ENCODE measurements at regions not wholly inside any gene's neighbourhood (a gene's known extent, or its start where the extent isn't known, plus 50 kb on each side); places are given as distances from the start of the nearest gene placed in this dataset.

DNA sequence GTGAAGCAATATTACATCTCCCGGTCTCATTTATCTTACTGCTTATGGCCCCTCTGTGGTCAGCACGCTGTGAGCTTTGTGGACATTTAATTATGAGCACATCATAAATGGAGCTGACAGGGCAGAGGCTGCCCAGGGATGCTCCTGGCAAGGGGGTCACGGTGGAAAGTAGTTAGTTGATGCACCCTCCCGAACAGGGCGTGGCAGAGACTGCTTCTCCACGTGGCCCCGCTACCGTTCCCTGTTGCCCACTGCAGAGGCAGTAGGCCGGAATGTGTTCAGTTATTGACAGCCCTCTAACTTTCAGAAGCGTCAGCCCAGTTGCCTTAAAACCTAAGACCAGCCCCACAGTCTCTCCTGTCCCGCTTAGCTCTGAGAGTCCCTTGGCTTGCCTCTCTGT, 180.3 kb upstream of the ZNF507 start:
- Histone ChIP-seq H3K4me1 (ENCODE audit: control insufficient read depth, low read length) (no peaks in the 10 kb centered on the region), H3F3A (ENCODE audit: control insufficient read depth, insufficient read depth) (no peaks in the 10 kb centered on the region), H3K27me3 (ENCODE audit: control insufficient read depth, low read length) (no peaks in the 10 kb centered on the region), H3K4me3 (ENCODE audit: low read length) (no peak overlapping the region), H3K79me2 (ENCODE audit: control insufficient read depth, low read length) (no peaks in the 10 kb centered on the region), H3K27ac (ENCODE audit: low read depth, low read length) (no peak overlapping the region), H3K9me3 (ENCODE audit: control insufficient read depth, insufficient read depth, low read length) (no peaks in the 10 kb centered on the region), H4K20me1 (ENCODE audit: control insufficient read depth, insufficient read depth, low read depth, low read length) (no peaks in the 10 kb centered on the region), H3K9me2 (replicated peaks; ENCODE audit: control insufficient read depth, low read length) (no peaks in the 10 kb centered on the region), H3K4me2 (ENCODE audit: low read length) (no peak overlapping the region), H3K36me3 (ENCODE audit: control insufficient read depth, low read length) (no peaks in the 10 kb centered on the region)
- TF ChIP-seq CTCF (IDR thresholded peaks at IDR 0.05; ENCODE audit: low read depth, low read length, poor library complexity, severe bottlenecking) (no peak), EZH2phosphoT487 (IDR thresholded peaks at IDR 0.05; ENCODE audit: borderline replicate concordance, low read length) (no peak)

- H3K4me1 ChIP-seq (ENCODE audit: control insufficient read depth, low read length) = no peaks in the 10 kb centered on the region
- H3K79me2 ChIP-seq (ENCODE audit: control insufficient read depth, low read length) = no peaks in the 10 kb centered on the region
- no peaks in the 10 kb centered on the region for H3K27me3 ChIP-seq (ENCODE audit: control insufficient read depth, low read length)
- H3K4me2 ChIP-seq (ENCODE audit: low read length) = no peak overlapping the region
- H3K4me3 ChIP-seq (ENCODE audit: low read length) = no peak overlapping the region
- H3K9me3 ChIP-seq (ENCODE audit: control insufficient read depth, insufficient read depth, low read length) = no peaks in the 10 kb centered on the region
- no peaks in the 10 kb centered on the region for H3K36me3 ChIP-seq (ENCODE audit: control insufficient read depth, low read length)
- H3K9me2 ChIP-seq (replicated peaks; ENCODE audit: control insufficient read depth, low read length) = no peaks in the 10 kb centered on the region
- no peaks in the 10 kb centered on the region for H3F3A ChIP-seq (ENCODE audit: control insufficient read depth, insufficient read depth)
- H3K27ac ChIP-seq (ENCODE audit: low read depth, low read length) = no peak overlapping the region
- no peak for TF ChIP-seq EZH2phosphoT487 (IDR thresholded peaks at IDR 0.05; ENCODE audit: borderline replicate concordance, low read length)
- TF ChIP-seq CTCF (IDR thresholded peaks at IDR 0.05; ENCODE audit: low read depth, low read length, poor library complexity, severe bottlenecking) = no peak
- H4K20me1 ChIP-seq (ENCODE audit: control insufficient read depth, insufficient read depth, low read depth, low read length) = no peaks in the 10 kb centered on the region
Measured at GRCh38 chr19:32165750-32166149, 179.7 kb upstream of the ZNF507 start.

GRCh38 chr19:32166238-32166637, 179.2 kb upstream of the ZNF507 start:
- H3K27ac ChIP-seq (ENCODE audit: low read depth, low read length) = no peak overlapping the region
- no peaks in the 10 kb centered on the region for H3F3A ChIP-seq (ENCODE audit: control insufficient read depth, insufficient read depth)
- no peak overlapping the region for H3K4me2 ChIP-seq (ENCODE audit: low read length)
- no peaks in the 10 kb centered on the region for H3K9me2 ChIP-seq (replicated peaks; ENCODE audit: control insufficient read depth, low read length)
- no peak for TF ChIP-seq EZH2phosphoT487 (IDR thresholded peaks at IDR 0.05; ENCODE audit: borderline replicate concordance, low read length)
- no peak for TF ChIP-seq CTCF (IDR thresholded peaks at IDR 0.05; ENCODE audit: low read depth, low read length, poor library complexity, severe bottlenecking)
- H3K79me2 ChIP-seq (ENCODE audit: control insufficient read depth, low read length) = no peaks in the 10 kb centered on the region
- H3K4me1 ChIP-seq (ENCODE audit: control insufficient read depth, low read length) = no peaks in the 10 kb centered on the region
- no peaks in the 10 kb centered on the region for H3K27me3 ChIP-seq (ENCODE audit: control insufficient read depth, low read length)
- no peaks in the 10 kb centered on the region for H3K9me3 ChIP-seq (ENCODE audit: control insufficient read depth, insufficient read depth, low read length)
- H4K20me1 ChIP-seq (ENCODE audit: control insufficient read depth, insufficient read depth, low read depth, low read length) = no peaks in the 10 kb centered on the region
- H3K36me3 ChIP-seq (ENCODE audit: control insufficient read depth, low read length) = no peaks in the 10 kb centered on the region
- no peak overlapping the region for H3K4me3 ChIP-seq (ENCODE audit: low read length)

DNA sequence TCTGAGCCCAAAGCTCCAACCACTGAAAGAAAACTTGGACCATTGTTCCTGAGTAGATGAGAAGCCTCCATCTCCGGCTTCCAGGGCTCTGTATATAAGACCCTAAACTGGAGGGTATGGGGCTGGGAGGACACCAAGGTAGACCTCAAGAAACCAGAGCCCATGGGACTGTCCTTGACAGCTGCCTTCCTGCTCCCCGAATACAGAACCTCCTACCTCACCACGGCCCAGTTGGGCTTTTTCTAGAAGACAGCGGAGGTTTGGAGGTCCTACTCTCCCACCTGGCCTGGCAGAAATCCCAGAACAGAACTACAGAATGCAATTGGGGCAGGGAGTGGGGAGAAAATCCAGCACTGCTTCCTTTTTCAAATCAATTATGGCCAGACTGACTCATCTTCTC, 177.3 kb upstream of the ZNF507 start:
- H3K27me3 ChIP-seq (ENCODE audit: control insufficient read depth, low read length) = no peaks in the 10 kb centered on the region

More for the DNA sequence above, 177.3 kb upstream of the ZNF507 start:
- Histone ChIP-seq H3F3A (ENCODE audit: control insufficient read depth, insufficient read depth) (no peaks in the 10 kb centered on the region), H3K79me2 (ENCODE audit: control insufficient read depth, low read length) (no peaks in the 10 kb centered on the region), H3K9me3 (ENCODE audit: control insufficient read depth, insufficient read depth, low read length) (no peaks in the 10 kb centered on the region), H3K4me3 (ENCODE audit: low read length) (no peak overlapping the region), H3K36me3 (ENCODE audit: control insufficient read depth, low read length) (no peaks in the 10 kb centered on the region), H3K9me2 (replicated peaks; ENCODE audit: control insufficient read depth, low read length) (no peaks in the 10 kb centered on the region), H3K27ac (ENCODE audit: low read depth, low read length) (no peak overlapping the region), H3K4me1 (ENCODE audit: control insufficient read depth, low read length) (no peaks in the 10 kb centered on the region), H3K4me2 (ENCODE audit: low read length) (no peak overlapping the region), H4K20me1 (ENCODE audit: control insufficient read depth, insufficient read depth, low read depth, low read length) (no peaks in the 10 kb centered on the region)
- TF ChIP-seq EZH2phosphoT487 (IDR thresholded peaks at IDR 0.05; ENCODE audit: borderline replicate concordance, low read length) = no peak
- TF ChIP-seq CTCF (IDR thresholded peaks at IDR 0.05; ENCODE audit: low read depth, low read length, poor library complexity, severe bottlenecking) = no peak
